B cell (primary cell): ENCODE measurements at regions not wholly inside any gene's neighbourhood (a gene's known extent, or its start where the extent isn't known, plus 50 kb on each side); places are given as distances from the start of the nearest gene placed in this dataset.

Experiments used
- ATAC-seq: fragments of 200-7000 bp; cut with Tn5 transposase; one replicate; pipeline ENCODE4 v1.10.0; 2021; ENCODE audit warnings: low read depth, mild to moderate bottlenecking, moderate number of reproducible peaks, moderate library complexity
- CTCF ChIA-PET: fragments of 350-600 bp; sonication (Branson Sonifier 250); formaldehyde crosslinking; loops from one replicate; lab custom pipeline; 2021; ENCODE audit warnings: antibody characterized with exemption, inconsistent platforms; lab: Charles Lee
- POLR2A ChIA-PET: fragments of 350-600 bp; sonication (Branson Sonifier 250); formaldehyde crosslinking; loops from one replicate; lab custom pipeline; 2021; ENCODE audit warnings: antibody characterized with exemption; lab: Charles Lee
- DNase-seq: peaks from one replicate; pipeline ENCODE4 v3.0.0; 2013
- H2AFZ ChIP-seq: 2 replicates; pipeline ENCODE4 v1.6.1; 2012; ENCODE audit warnings: mild to moderate bottlenecking, low read depth, low read length; ENCODE audit not compliant: insufficient read depth, poor library complexity, severe bottlenecking
- H3K27ac ChIP-seq, 2 donors: 1 replicate in 1 of 2; 2 replicates in 1 of 2; pipeline ENCODE4 v1.5.1; 2012 to 2013; ENCODE audit warnings: low read length in 2 of 2, mild to moderate bottlenecking in 2 of 2, moderate library complexity in 1 of 2
- H3K27me3 ChIP-seq, 4 experiments: fragments of 200-600 bp in 1 of 4; sonication (generic) in 1 of 4; replicated peaks in 1 of 4; 1 replicate in 2 of 4; 2 replicates in 2 of 4; pipeline versions ENCODE4 v1.6.1 to v1.7.0; 2013 to 2016; ENCODE audit warnings: low read length in 3 of 4, mild to moderate bottlenecking in 2 of 4, mixed read lengths in 1 of 4, moderate library complexity in 1 of 4; ENCODE audit not compliant: insufficient read depth in 4 of 4, control insufficient read depth in 3 of 4; ENCODE audit errors: control extremely low read depth in 1 of 4
- H3K36me3 ChIP-seq, 2 experiments: replicated peaks in 1 of 2; 1 replicate in 1 of 2; 2 replicates in 1 of 2; pipeline versions ENCODE4 v1.6.1 to v1.7.1; 2013; ENCODE audit warnings: low read length in 1 of 2; ENCODE audit not compliant: insufficient read depth in 2 of 2, control insufficient read depth in 1 of 2; ENCODE audit errors: control extremely low read depth in 1 of 2, extremely low read depth in 1 of 2
- H3K4me1 ChIP-seq, 2 donors: fragments of 200-600 bp in 1 of 2; sonication (generic) in 1 of 2; 1 replicate in 1 of 2; 2 replicates in 1 of 2; pipeline versions ENCODE4 v1.5.1 to v1.6.1; 2013 to 2017; ENCODE audit warnings: low read length in 2 of 2; ENCODE audit not compliant: control insufficient read depth in 2 of 2, insufficient read depth in 2 of 2
- H3K4me2 ChIP-seq: replicated peaks from 2 replicates; pipeline ENCODE3; 2012; ENCODE audit warnings: mild to moderate bottlenecking, low read depth, low read length; ENCODE audit not compliant: poor library complexity, severe bottlenecking
- H3K4me3 ChIP-seq, 5 experiments: fragments of 200-600 bp in 1 of 5; sonication (generic) in 1 of 5; 1 replicate in 3 of 5; 2 replicates in 2 of 5; pipeline versions ENCODE4 v1.5.1 to v1.7.0; 2011 to 2016; ENCODE audit warnings: low read length in 4 of 5, mild to moderate bottlenecking in 4 of 5, low read depth in 2 of 5, control low read depth in 1 of 5, moderate library complexity in 1 of 5; ENCODE audit not compliant: insufficient read depth in 1 of 5; ENCODE audit errors: control extremely low read depth in 1 of 5, extremely low read depth in 1 of 5
- H3K79me2 ChIP-seq: fragments of 200-600 bp; sonication (generic); one replicate; pipeline ENCODE4 v1.6.0; 2016; ENCODE audit warnings: low read length; ENCODE audit not compliant: control insufficient read depth, insufficient read depth
- H3K9ac ChIP-seq: fragments of 200-600 bp; sonication (generic); 2 replicates; pipeline ENCODE4 v1.6.1; 2017; ENCODE audit warnings: mild to moderate bottlenecking, low read length, moderate library complexity
- H3K9me3 ChIP-seq, 3 donors: one replicate each; pipeline versions ENCODE4 v1.6.1 to v1.7.1; 2013; ENCODE audit warnings: low read length in 2 of 3; ENCODE audit not compliant: control insufficient read depth in 2 of 3, insufficient read depth in 1 of 3; ENCODE audit errors: control extremely low read depth in 1 of 3
- H4K20me1 ChIP-seq: 2 replicates; pipeline ENCODE4 v1.6.0; 2012; ENCODE audit warnings: mild to moderate bottlenecking, low read length; ENCODE audit not compliant: insufficient read depth, control insufficient read depth, poor library complexity, severe bottlenecking
- H3K27ac Mint-ChIP-seq: one replicate; pipeline ENCODE4 v1.8.0; 2021; ENCODE audit warnings: mixed read lengths
- H3K27me3 Mint-ChIP-seq: one replicate; pipeline ENCODE4 v1.8.0; 2021; ENCODE audit warnings: mixed read lengths
- H3K4me1 Mint-ChIP-seq: one replicate; pipeline ENCODE4 v1.8.0; 2021; ENCODE audit warnings: mixed read lengths
- H3K4me3 Mint-ChIP-seq: one replicate; pipeline ENCODE4 v1.8.0; 2021; ENCODE audit warnings: mixed read lengths
- H3K9me3 Mint-ChIP-seq: one replicate; pipeline ENCODE4 v1.8.0; 2022; ENCODE audit warnings: mixed read lengths; ENCODE audit not compliant: insufficient read depth
- EZH2 ChIP-seq: IDR thresholded peaks from 2 replicates; pipeline ENCODE4 v1.6.1; 2012; ENCODE audit warnings: borderline replicate concordance, low read depth, mild to moderate bottlenecking, moderate library complexity, low read length; ENCODE audit not compliant: insufficient read depth, poor library complexity, severe bottlenecking
- WGBS: methylation state at CpG from one replicate; pipeline ENCODE4 v1.1.5; 2013; ENCODE audit warnings: missing lambda C conversion rate; ENCODE audit not compliant: insufficient coverage; 5-methylcytosine and 5-hydroxymethylcytosine counted together
- intact Hi-C: fragments of 100-400 bp; cut with micrococcal nuclease; formaldehyde crosslinking; loops from one replicate; pipeline ENCODE4 v1.10.0; 2022
- TF ChIP-seq, protein P1 (sequence below): fragments of 200-600 bp; IDR thresholded peaks from one replicate; pipeline ENCODE4 v1.8.0; 2022; ENCODE audit warnings: antibody characterized with exemption, mild to moderate bottlenecking

DNA sequence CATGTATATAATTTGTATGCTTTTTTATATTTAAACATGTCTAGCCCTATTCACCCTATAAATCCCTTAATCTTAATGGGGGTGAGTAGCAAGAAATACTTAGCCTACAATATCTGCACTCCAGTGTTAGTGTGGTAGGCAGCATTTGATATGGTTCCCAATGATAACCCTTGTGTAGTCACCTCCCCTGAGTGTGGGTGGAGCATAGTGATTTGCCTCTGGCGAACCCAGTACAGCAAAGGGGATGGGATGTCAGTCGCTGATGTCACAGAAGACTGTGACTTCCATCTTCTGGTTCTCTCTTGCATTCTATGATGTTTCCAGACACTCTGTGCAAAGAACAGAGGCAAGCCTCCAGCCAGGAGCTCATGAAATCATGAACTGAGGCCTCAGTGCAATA is 211.2 kb downstream of the CRPPA start:
- 100% methylated on average over 2 of the region's 2 CpGs for WGBS
- no peaks in the 10 kb centered on the region for H3K27me3 Mint-ChIP-seq
- intact Hi-C loops, result no loop called here

GRCh38 chr7:16207321-16207720 is 214.0 kb downstream of the CRPPA start:
- H3K27me3 Mint-ChIP-seq, result no peaks in the 10 kb centered on the region
- POLR2A ChIA-PET, result no interaction called here
- no peak overlapping the region for H3K27ac Mint-ChIP-seq
- intact Hi-C loops, result no loop called here
- H3K4me3 Mint-ChIP-seq, result no peak overlapping the region
- no peak overlapping the region for H3K4me3 ChIP-seq
- no peak overlapping the region for H3K9ac ChIP-seq
- H3K9me3 Mint-ChIP-seq, result no peaks in the 10 kb centered on the region
- no peaks in the 10 kb centered on the region for H3K36me3 ChIP-seq
- ATAC-seq (no peak), DNase-seq (no peak)
- no peaks in the 10 kb centered on the region for H3K9me3 ChIP-seq
- CTCF ChIA-PET, result no interaction called here
- H2AFZ ChIP-seq, result no peak overlapping the region
- H4K20me1 ChIP-seq, result no peaks in the 10 kb centered on the region
- no peaks in the 10 kb centered on the region for H3K4me1 Mint-ChIP-seq
- no peaks in the 10 kb centered on the region for H3K79me2 ChIP-seq
- H3K27ac ChIP-seq, result no peak overlapping the region
- no peaks in the 10 kb centered on the region for H3K27me3 ChIP-seq
- no CpG with 5 or more reads among the region's 2 CpGs for WGBS
- H3K4me1 ChIP-seq, result no peaks in the 10 kb centered on the region
- no peak for TF ChIP-seq EZH2
- TF ChIP-seq, protein P1, sequence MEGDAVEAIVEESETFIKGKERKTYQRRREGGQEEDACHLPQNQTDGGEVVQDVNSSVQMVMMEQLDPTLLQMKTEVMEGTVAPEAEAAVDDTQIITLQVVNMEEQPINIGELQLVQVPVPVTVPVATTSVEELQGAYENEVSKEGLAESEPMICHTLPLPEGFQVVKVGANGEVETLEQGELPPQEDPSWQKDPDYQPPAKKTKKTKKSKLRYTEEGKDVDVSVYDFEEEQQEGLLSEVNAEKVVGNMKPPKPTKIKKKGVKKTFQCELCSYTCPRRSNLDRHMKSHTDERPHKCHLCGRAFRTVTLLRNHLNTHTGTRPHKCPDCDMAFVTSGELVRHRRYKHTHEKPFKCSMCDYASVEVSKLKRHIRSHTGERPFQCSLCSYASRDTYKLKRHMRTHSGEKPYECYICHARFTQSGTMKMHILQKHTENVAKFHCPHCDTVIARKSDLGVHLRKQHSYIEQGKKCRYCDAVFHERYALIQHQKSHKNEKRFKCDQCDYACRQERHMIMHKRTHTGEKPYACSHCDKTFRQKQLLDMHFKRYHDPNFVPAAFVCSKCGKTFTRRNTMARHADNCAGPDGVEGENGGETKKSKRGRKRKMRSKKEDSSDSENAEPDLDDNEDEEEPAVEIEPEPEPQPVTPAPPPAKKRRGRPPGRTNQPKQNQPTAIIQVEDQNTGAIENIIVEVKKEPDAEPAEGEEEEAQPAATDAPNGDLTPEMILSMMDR, result no peak
- H3K4me2 ChIP-seq, result no peak overlapping the region

More for the DNA sequence above, 211.2 kb downstream of the CRPPA start:
- Histone ChIP-seq H3K36me3 (no peaks in the 10 kb centered on the region), H4K20me1 (no peaks in the 10 kb centered on the region), H3K9ac (no peak overlapping the region), H3K79me2 (no peaks in the 10 kb centered on the region), H3K4me3 (no peak overlapping the region), H3K27me3 (no peaks in the 10 kb centered on the region), H3K9me3 (no peaks in the 10 kb centered on the region), H2AFZ (no peak overlapping the region), H3K27ac (no peak overlapping the region), H3K4me1 (no peaks in the 10 kb centered on the region), H3K4me2 (no peak overlapping the region)
- Mint-ChIP-seq H3K4me1 (no peaks in the 10 kb centered on the region), H3K9me3 (no peaks in the 10 kb centered on the region), H3K27ac (no peak overlapping the region), H3K4me3 (no peak overlapping the region)
- TF ChIP-seq, protein P1, result no peak
- TF ChIP-seq EZH2, result no peak
- ATAC-seq (no peak), DNase-seq (no peak)
- CTCF ChIA-PET, result no interaction called here
- POLR2A ChIA-PET, result no interaction called here
